ENCODE measurements at regions not wholly inside any gene's neighbourhood (a gene's known extent, or its start where the extent isn't known, plus 50 kb on each side); places are given as distances from the start of the nearest gene placed in this dataset.

- TF ChIP-seq EZH2 (IDR thresholded peaks at IDR 0.05; ENCODE audit: insufficient read depth, low read length) (no peak), CTCF (IDR thresholded peaks at IDR 0.05; ENCODE audit: insufficient read depth, low read depth, low read length) (no peak)
Measured at GRCh38 chr4:166222271-166222670, 349.2 kb downstream of the TLL1 start.

Data from astrocyte (in vitro differentiated cells and primary cell).